RKO (cell line): ENCODE measurements at regions not wholly inside any gene's neighbourhood (a gene's known extent, or its start where the extent isn't known, plus 50 kb on each side); places are given as distances from the start of the nearest gene placed in this dataset.

ENCODE experiments used
- DNase-seq: peaks from one replicate; pipeline ENCODE4 v3.0.0-alpha.2; 2016; ENCODE audit warnings: low spot score

GRCh38 chr2:5539282-5540165, 152.7 kb upstream of the SOX11 start:
- no peak for DNase-seq

DNA sequence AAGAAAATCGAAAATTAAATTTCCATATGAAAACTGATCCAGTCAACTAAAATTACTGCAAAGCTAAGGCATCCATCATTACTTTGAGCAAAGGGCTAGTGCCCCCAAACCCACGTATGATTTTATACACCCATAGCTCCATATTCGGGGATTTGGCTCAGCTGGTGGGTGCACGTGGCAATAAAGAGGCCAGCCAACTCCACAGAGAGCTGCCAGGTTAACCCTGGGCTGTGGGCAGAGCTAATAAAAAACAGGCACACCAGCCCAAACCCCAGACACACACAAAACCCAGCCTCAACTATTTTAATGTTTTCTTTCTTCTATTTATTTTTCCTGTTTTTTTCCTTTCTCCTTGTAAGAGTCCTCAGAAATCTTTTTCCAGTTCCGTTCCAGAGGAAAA, 151.3 kb upstream of the SOX11 start:
- no peak for DNase-seq

DNA sequence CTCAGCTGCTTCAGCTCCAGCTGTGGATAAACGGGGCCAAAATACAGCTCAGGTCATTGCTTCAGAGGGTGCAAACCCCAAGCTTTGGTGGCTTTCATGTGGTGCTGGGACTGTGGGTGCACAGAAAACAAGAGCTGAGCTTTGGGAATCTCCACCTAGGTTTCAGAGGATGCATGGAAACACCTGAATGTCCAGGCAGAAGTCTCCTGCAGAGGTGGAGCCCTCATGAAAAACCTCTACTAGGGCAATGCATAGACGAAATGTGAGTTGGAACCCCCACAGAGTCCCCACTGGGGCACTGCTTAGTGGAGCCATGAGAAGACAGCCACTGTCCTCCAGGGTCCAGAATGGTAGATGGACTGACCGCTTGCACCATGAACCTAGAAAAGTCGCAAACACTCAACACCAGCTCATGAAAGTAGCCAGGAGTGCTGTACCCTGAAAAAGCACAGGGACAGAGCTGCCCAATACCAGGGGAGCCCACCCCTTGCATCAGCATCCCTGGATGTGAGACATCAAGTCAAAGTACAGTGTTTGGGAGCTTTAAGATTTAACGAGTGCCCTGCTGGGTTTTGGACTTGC, 147.9 kb upstream of the SOX11 start:
- DNase-seq = no peak

- DNase-seq = peak; percentile 57
Measured at GRCh38 chr2:5546181-5546580, 146.0 kb upstream of the SOX11 start.

DNA sequence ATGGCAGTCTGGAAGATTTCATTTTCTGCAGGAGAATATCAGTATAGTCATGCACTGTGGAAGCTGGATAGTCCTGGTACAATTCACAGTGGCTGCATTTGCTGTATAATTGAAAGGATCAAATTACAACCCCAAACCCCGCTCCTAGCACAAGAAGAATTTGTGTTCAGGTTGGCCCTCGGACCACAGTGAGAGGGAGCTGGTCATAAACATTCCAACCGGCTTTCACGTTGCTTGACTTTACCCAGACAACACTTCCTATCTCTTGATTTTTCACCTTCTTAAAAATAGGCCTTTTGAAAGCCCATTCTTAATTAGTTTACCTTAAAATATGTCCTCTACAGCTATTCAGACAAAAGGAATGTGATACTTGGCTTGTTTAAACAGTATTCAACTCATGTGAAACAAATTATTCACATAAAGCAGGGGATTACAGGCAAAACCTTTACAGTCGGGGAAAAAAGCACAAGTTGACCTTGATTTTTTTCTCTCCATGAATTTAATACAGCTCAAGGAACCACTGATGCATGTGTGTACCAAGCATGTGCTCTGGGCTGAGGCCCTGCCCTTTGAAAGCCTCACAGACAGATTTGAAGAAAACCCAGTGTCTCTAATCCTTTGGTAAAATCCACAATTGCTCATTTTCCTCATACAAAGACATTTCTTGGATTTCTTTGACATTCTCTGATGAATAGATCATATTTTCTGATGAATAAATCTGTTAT, 143.0 kb upstream of the SOX11 start:
- DNase-seq = no peak

DNA sequence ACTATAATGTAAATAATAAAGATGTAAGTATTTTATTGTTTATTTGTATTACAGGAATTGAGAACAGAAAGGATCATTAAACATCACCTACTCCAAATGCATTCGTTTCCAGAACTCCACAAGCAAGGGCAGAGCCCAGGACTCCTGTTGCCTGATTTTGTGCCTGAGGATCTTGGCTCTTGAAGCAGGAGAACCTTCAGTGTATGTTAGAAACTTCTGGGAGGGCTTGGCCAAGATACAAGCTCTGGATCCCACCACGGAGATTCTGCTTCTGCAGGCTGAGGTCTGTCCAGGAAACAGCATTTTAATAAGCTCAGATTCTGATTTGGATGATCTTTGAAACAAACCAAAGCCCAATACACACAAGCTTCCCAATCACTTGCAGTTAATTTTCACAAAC, 142.4 kb upstream of the SOX11 start:
- DNase-seq = no peak

DNA sequence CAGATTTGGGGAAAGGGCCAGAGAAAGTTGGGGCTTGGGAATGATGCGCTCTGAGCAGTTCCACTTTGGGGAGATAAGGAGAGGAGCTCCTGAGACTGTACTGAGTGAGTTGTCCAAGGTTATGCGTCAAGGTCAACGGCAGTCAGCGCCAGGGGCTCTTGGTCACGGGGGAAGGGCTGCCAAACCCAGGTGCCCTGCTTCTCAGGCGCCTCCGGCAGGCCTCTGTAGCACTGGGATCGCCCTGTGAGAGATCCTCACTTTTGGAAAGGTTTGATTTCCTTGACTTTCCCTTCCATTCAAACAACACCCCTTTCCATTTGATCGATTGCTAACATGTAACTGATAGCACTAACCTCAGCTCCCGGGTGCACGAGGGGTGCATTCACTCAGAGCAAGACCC, 136.5 kb upstream of the SOX11 start:
- DNase-seq = no peak

DNA sequence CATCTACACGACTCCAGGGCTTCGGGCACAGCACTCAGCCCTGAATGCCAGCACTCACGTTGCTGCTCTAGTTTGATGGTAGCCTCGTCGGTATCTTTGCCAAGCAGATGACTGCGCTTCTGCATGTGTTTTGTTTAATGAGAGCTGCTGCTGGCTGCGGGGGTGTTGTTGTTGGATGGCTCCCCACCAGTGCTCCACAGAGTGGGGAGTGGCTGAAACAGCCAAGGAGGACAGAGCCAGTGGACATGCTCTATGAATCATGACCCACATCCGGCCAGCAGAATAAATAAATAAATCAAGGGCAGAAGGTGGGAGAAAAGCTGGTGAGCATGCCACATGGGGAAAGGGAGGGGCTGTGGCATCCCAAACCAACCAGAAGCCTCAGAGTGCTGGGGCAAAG, 131.2 kb upstream of the SOX11 start:
- no peak for DNase-seq

DNA sequence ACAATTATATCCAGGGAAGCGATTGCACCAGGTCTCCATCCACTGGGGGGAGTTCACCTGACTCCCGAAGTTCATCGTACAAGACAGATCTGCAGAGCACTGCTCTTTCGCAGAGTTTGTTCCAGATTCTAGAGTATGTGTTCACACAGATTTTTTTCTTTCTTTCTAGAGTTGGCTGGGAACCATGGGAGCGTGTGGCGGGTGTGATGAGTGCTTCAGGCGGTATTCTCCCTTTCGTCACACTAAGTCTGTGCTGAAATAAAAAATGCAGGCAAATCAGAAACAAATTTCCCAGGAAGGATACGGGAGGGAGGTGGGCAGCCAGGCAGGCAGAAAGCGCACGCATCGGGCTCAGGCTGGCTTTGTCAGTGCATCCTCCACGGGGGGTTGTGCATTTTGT, 129.8 kb upstream of the SOX11 start:
- no peak for DNase-seq

DNA sequence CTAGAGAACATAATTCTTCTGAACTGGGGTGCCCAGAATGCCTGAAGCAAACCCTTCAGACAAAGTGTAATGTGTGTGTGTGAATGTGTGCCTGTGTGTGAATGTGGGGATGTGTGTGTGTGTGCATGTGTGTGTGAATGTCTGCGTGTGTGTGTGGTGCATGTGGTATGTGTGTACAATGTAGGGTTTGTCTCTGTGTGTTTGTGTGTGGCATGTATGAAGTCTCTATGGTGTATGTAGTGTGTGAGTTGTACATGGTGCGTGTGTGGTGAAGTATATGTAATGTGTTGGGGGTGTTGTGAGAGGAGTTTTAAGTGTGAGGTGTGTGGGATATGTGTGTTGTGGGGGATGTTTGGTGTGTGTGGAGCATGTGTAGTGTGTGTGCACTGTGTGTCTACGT, 129.3 kb upstream of the SOX11 start:
- no peak for DNase-seq

GRCh38 chr2:5563411-5563810, 128.8 kb upstream of the SOX11 start:
- DNase-seq = no peak

DNA sequence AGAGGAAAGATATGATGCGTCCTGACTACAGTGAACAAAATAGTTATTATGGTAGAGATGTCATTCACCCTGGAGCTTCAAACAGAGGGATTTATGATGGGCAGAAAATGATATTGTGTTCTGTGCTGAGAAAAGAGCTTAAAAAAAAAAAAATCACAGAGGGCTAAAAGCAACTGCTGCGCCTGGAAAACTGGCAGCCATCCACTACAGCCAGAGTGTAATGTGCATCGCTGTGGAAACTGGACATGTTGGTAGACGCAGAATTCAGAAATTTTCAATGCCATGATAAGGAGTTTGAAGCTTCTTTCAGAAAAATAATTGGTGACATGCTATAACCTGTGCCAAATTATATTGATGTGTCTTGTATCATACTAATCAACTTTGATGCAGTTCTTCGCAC, 122.9 kb upstream of the SOX11 start:
- no peak for DNase-seq

DNA sequence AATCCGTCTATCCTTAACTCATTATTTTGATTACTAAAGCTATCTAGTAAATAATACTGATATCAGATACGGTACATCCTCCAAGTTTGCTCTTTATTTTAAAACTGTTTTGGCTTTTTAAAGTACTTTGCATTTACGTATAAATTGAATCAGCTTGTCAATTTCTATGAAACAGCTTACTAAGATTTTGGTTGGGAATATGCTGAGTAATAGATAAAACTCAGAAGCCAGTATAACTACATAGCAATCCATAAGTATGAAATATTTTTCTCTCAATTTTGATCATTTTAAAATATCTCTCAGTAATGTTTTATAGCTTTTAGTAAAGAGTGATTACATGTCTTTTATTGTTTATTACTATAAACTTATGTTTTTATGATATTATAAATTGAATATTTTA, 116.2 kb upstream of the SOX11 start:
- DNase-seq = no peak

DNA sequence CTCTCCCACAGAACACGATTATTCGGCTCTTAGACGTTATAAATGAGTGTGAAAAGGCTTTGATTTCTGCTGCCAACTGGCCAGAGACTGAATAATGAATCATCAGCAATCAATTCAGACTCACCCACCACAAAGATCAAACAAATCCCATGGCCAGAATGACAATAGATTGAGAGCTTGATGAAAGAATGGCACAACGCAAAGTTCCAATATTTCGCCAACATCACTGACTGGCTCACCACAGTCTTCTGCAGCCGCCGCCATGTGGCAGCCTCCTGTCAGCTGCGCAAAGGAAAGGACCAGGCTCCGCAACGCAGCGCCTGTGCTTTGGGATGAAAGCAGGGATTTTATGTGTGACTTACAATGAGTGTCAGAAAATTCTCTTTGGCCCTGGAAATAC, 104.4 kb upstream of the SOX11 start:
- DNase-seq = no peak

GRCh38 chr2:5588601-5589000, 103.6 kb upstream of the SOX11 start:
- no peak for DNase-seq

DNA sequence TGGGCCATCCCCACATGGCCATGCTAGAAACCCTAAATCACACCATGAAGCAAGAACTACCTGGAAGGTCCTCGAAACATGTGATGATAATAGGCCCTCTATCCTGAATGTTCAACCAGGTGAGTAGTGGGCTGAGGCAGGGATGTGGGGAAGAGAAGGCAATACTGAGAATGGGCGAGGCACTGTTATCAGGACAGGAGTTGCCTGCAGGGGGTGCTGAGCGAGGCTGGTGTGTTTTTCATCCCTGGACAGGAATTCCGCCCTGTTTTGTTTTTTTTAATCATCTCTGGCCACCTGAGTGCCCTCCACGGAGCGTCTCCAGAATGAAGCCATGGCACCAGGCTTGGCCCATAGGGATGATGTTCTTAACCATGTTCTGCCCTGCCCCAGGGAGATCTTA, 103.0 kb upstream of the SOX11 start:
- no peak for DNase-seq

DNA sequence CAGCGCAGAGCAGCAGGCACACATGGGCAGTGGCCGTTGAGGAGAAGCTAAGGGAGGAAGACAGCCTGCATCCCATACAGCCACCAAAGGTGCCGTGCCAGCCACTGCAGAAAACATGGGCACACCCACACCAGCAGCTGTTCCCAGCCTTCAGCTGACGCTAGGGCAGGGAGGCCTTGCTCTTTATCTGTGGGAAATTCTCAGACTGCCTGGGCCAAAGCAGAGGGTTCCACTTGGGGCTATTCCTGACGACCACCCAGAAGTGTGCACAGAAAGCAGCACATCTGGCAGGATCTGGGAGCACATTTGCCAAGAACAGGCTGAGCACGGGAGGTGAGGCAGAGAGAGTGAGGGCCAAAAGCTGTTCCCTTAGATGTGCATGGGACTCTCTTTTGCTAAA, 101.3 kb upstream of the SOX11 start:
- DNase-seq = no peak

- no peak for DNase-seq
Measured at GRCh38 chr2:5592916-5593315, 99.3 kb upstream of the SOX11 start.

DNA sequence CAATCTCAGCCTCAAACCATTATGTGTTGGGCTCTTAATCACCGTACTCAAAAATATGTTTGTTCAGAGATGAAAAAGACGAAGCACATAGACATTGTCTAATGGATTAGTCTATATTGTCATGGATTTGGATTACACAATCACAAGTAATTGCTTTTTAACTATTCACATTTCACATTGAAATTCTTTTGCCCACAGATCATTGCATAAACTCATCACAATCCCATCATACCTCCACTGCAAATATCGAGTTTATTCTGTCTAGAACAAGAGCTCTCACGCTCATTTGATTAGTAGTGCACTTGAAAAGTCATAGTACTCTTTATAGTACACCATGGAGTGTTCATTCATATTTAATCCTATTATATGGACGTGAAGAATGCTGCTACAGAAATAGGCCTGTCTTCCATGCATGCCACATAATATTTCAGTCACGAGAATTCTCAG, 97.9 kb upstream of the SOX11 start:
- DNase-seq = no peak

DNA sequence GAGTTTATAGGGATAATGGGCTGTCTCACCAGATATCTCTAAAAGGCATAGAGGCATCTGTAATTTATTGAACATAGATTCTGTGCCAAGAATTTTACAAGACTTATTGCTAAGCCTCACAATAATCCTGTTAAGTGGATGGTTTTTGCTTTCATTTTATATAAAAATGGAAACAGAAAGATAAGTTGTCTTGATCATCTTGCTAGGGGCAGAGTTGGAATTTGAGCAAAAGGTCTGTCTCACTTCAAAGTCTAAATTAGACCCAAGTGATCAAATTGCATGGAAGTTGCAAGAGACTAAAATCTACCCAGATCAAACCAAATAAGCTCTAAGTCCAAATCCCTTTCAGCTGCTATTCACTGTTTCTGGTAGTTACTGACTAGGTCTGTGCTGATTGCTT, 95.3 kb upstream of the SOX11 start:
- DNase-seq = no peak

GRCh38 chr2:5598156-5598555, 94.0 kb upstream of the SOX11 start:
- DNase-seq = no peak

DNA sequence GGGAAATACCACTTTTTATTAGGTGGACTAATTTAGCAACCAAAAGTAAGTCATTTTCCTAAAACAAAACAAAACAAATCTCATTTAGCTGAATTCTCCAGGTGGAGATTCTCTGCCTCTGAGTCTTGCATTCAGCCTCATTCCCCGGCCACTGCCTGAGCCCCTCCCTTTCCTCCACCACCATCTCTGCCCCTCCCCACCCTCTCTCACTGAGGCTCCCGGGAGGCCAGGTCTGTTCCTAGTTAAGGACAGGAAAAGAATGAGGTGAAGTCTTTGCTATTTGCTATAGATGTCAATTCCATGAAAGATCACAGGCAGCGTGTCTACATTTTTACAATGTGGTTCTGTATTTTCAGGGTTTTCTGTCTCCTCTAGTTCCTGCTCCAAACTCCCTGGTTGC, 83.0 kb upstream of the SOX11 start:
- DNase-seq = no peak

- DNase-seq = no peak
Measured at GRCh38 chr2:5612666-5613065, 79.5 kb upstream of the SOX11 start.
